Nephron progenitor cell (in vitro differentiated cells): ENCODE measurements at regions not wholly inside any gene's neighbourhood (a gene's known extent, or its start where the extent isn't known, plus 50 kb on each side); places are given as distances from the start of the nearest gene placed in this dataset.

ENCODE experiments used
- DNase-seq: peaks from one replicate; pipeline ENCODE4 v3.0.0; 2021
- H3K27ac Mint-ChIP-seq: 2 replicates; pipeline ENCODE4 v1.8.0; 2021; ENCODE audit warnings: mild to moderate bottlenecking, moderate library complexity, mixed read lengths
- H3K27me3 Mint-ChIP-seq: 2 replicates; pipeline ENCODE4 v1.8.0; 2021; ENCODE audit warnings: mild to moderate bottlenecking, low read depth, mixed read lengths; ENCODE audit not compliant: poor library complexity
- H3K36me3 Mint-ChIP-seq: 2 replicates; pipeline ENCODE4 v1.8.0; 2021; ENCODE audit warnings: low read depth, mixed read lengths
- H3K4me1 Mint-ChIP-seq: 2 replicates; pipeline ENCODE4 v1.8.0; 2021; ENCODE audit warnings: mixed read lengths
- H3K4me3 Mint-ChIP-seq: 2 replicates; pipeline ENCODE4 v1.8.0; 2021; ENCODE audit warnings: mild to moderate bottlenecking, moderate library complexity, mixed read lengths
- H3K9me3 Mint-ChIP-seq: 2 replicates; pipeline ENCODE4 v1.8.0; 2021; ENCODE audit warnings: mild to moderate bottlenecking, moderate library complexity, mixed read lengths
- TF ChIP-seq, protein P1 (sequence below): fragments of 200-600 bp; sonication (generic); IDR thresholded peaks from 2 replicates; pipeline ENCODE4 v1.5.0; 2021; ENCODE audit warnings: antibody characterized with exemption

DNA sequence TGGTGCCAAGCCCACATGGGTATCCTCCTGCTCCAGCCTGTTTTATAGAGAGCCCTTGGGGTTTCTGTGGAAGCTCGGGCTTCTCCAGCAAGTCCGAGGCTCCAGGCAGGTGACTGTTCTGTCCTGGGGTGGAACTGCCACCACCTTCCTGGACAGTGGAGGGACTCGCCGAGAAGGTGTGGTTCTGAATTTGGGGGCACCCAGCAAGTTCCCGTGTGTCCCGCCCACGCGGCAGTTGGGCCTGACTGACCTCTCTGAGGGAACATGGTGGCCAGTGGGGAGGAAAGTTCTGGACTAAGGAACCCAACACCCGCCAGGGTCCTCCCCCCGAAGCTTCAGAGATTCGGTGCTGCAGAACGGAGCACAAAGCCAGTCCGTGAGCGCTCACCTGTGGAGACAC is 158.1 kb upstream of the C1orf174 start:
- TF ChIP-seq, protein P1, sequence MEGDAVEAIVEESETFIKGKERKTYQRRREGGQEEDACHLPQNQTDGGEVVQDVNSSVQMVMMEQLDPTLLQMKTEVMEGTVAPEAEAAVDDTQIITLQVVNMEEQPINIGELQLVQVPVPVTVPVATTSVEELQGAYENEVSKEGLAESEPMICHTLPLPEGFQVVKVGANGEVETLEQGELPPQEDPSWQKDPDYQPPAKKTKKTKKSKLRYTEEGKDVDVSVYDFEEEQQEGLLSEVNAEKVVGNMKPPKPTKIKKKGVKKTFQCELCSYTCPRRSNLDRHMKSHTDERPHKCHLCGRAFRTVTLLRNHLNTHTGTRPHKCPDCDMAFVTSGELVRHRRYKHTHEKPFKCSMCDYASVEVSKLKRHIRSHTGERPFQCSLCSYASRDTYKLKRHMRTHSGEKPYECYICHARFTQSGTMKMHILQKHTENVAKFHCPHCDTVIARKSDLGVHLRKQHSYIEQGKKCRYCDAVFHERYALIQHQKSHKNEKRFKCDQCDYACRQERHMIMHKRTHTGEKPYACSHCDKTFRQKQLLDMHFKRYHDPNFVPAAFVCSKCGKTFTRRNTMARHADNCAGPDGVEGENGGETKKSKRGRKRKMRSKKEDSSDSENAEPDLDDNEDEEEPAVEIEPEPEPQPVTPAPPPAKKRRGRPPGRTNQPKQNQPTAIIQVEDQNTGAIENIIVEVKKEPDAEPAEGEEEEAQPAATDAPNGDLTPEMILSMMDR = no peak
- H3K36me3 Mint-ChIP-seq = no peaks in the 10 kb centered on the region
- H3K4me1 Mint-ChIP-seq = no peaks in the 10 kb centered on the region
- peaks cover 4% of the 10 kb centered on the region for H3K27me3 Mint-ChIP-seq
- DNase-seq = no peak
- H3K4me3 Mint-ChIP-seq = no peak overlapping the region
- no peak overlapping the region for H3K27ac Mint-ChIP-seq
- no peaks in the 10 kb centered on the region for H3K9me3 Mint-ChIP-seq

- H3K27ac Mint-ChIP-seq = no peak overlapping the region
- no peak overlapping the region for H3K4me3 Mint-ChIP-seq
- H3K27me3 Mint-ChIP-seq = peaks cover 4% of the 10 kb centered on the region
- H3K4me1 Mint-ChIP-seq = no peaks in the 10 kb centered on the region
- no peak for DNase-seq
- H3K36me3 Mint-ChIP-seq = no peaks in the 10 kb centered on the region
- no peaks in the 10 kb centered on the region for H3K9me3 Mint-ChIP-seq
- TF ChIP-seq, protein P1 = no peak
Measured at GRCh38 chr1:4058706-4059105, 158.6 kb upstream of the C1orf174 start.

GRCh38 chr1:4059270-4059669 is 159.2 kb upstream of the C1orf174 start:
- TF ChIP-seq, protein P1 = no peak
- H3K4me3 Mint-ChIP-seq = no peak overlapping the region
- peaks cover 4% of the 10 kb centered on the region for H3K27me3 Mint-ChIP-seq
- no peak for DNase-seq
- no peaks in the 10 kb centered on the region for H3K4me1 Mint-ChIP-seq
- no peaks in the 10 kb centered on the region for H3K9me3 Mint-ChIP-seq
- H3K36me3 Mint-ChIP-seq = no peaks in the 10 kb centered on the region
- no peak overlapping the region for H3K27ac Mint-ChIP-seq

GRCh38 chr1:4060850-4061249 is 160.8 kb upstream of the C1orf174 start:
- Mint-ChIP-seq H3K9me3 (no peaks in the 10 kb centered on the region), H3K4me3 (no peak overlapping the region), H3K4me1 (no peaks in the 10 kb centered on the region), H3K36me3 (no peaks in the 10 kb centered on the region), H3K27me3 (no peaks in the 10 kb centered on the region), H3K27ac (peak overlapping the region; percentile 85)
- no peak for DNase-seq
- TF ChIP-seq, protein P1 = no peak

GRCh38 chr1:4061521-4062031 is 161.5 kb upstream of the C1orf174 start:
- no peaks in the 10 kb centered on the region for H3K4me1 Mint-ChIP-seq
- TF ChIP-seq, protein P1 = no peak
- no peak overlapping the region for H3K27ac Mint-ChIP-seq
- no peaks in the 10 kb centered on the region for H3K27me3 Mint-ChIP-seq
- no peaks in the 10 kb centered on the region for H3K9me3 Mint-ChIP-seq
- no peak for DNase-seq
- H3K36me3 Mint-ChIP-seq = no peaks in the 10 kb centered on the region
- H3K4me3 Mint-ChIP-seq = no peak overlapping the region

DNA sequence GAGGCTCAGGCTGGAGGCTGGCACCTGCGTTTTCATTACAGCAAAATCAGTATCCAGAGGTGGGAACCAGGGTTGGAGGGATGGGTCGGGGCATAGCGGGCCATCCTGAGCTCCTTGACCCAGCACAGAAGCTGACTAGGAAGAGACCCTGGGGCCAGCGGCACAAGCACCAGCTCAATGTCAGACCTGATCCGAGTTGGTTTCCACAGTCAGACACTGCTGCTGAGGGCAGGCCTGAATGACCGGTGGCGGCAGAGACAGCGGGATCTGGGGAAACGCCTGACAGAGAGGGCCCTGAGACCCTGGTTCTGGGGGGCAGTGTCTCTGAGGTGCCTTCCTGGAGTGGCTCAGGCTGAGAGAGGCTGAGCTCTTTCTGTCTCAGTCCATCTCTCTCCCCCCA is 162.0 kb upstream of the C1orf174 start:
- Mint-ChIP-seq H3K9me3 (no peaks in the 10 kb centered on the region), H3K4me1 (no peaks in the 10 kb centered on the region), H3K27ac (no peak overlapping the region), H3K36me3 (no peaks in the 10 kb centered on the region), H3K4me3 (no peak overlapping the region), H3K27me3 (no peaks in the 10 kb centered on the region)
- DNase-seq = no peak
- TF ChIP-seq, protein P1 = no peak
